Calu3 (cell line): ENCODE measurements at regions not wholly inside any gene's neighbourhood (a gene's known extent, or its start where the extent isn't known, plus 50 kb on each side); places are given as distances from the start of the nearest gene placed in this dataset.

Experiments
- BruUV-seq: library from RNA; stranded (reverse); fragments of 400-500 nt; replicated peaks from 2 replicates; lab custom pipeline; 2021; lab: Mats Ljungman, UMichigan
- CTCF ChIA-PET: fragments of 300-600 bp; sonication (Branson Sonifier 250); formaldehyde crosslinking; loops from one replicate; lab custom pipeline; 2022; ENCODE audit warnings: antibody characterized with exemption; lab: Charles Lee
- DNase-seq: peaks from one replicate; pipeline ENCODE4 v3.0.0; 2022
- H3K27ac Mint-ChIP-seq: one replicate; pipeline ENCODE4 v1.8.0; 2022; ENCODE audit warnings: mixed read lengths; ENCODE audit not compliant: unreplicated experiment
- H3K27me3 Mint-ChIP-seq: one replicate; pipeline ENCODE4 v1.8.0; 2022; ENCODE audit warnings: mixed read lengths; ENCODE audit not compliant: unreplicated experiment
- H3K36me3 Mint-ChIP-seq: one replicate; pipeline ENCODE4 v1.8.0; 2022; ENCODE audit warnings: mild to moderate bottlenecking, moderate library complexity, mixed read lengths; ENCODE audit not compliant: insufficient read depth, unreplicated experiment
- H3K4me1 Mint-ChIP-seq: one replicate; pipeline ENCODE4 v1.8.0; 2022; ENCODE audit warnings: mild to moderate bottlenecking, low read depth, mixed read lengths; ENCODE audit not compliant: unreplicated experiment
- H3K4me3 Mint-ChIP-seq: one replicate; pipeline ENCODE4 v1.8.0; 2022; ENCODE audit warnings: mild to moderate bottlenecking, low read depth, moderate library complexity, mixed read lengths; ENCODE audit not compliant: unreplicated experiment
- H3K9me3 Mint-ChIP-seq: one replicate; pipeline ENCODE4 v1.8.0; 2022; ENCODE audit warnings: low read depth, mixed read lengths; ENCODE audit not compliant: unreplicated experiment
- intact Hi-C: fragments of 100-400 bp; cut with micrococcal nuclease; formaldehyde crosslinking; loops from one replicate; pipeline ENCODE4 v1.10.0; 2022; ENCODE audit not compliant: unreplicated experiment
- TF ChIP-seq, protein P1 (sequence below): fragments of 200-600 bp; IDR thresholded peaks from one replicate; pipeline ENCODE4 v1.8.0; 2022; ENCODE audit warnings: antibody characterized with exemption; ENCODE audit not compliant: unreplicated experiment

DNA sequence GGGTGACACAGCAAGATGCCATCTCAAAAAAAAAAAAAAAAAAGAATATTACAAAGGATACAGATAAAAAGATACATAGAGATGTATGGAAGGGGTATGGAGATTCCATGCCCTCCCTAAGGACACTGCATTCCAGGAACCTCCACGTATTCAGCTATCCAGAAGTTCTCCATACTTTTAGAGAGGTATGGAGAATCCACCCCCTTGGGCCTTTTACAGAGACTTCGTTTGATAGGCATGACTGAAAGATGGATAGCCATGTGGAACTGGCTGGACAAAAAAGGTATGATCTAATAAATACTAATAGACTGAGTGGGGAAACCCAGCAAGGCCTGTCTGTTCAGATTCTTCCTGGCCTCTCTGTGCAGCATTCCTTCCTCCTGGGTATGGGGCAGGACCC, 56.6 kb upstream of the DMRT1 start:
- TF ChIP-seq, protein P1, sequence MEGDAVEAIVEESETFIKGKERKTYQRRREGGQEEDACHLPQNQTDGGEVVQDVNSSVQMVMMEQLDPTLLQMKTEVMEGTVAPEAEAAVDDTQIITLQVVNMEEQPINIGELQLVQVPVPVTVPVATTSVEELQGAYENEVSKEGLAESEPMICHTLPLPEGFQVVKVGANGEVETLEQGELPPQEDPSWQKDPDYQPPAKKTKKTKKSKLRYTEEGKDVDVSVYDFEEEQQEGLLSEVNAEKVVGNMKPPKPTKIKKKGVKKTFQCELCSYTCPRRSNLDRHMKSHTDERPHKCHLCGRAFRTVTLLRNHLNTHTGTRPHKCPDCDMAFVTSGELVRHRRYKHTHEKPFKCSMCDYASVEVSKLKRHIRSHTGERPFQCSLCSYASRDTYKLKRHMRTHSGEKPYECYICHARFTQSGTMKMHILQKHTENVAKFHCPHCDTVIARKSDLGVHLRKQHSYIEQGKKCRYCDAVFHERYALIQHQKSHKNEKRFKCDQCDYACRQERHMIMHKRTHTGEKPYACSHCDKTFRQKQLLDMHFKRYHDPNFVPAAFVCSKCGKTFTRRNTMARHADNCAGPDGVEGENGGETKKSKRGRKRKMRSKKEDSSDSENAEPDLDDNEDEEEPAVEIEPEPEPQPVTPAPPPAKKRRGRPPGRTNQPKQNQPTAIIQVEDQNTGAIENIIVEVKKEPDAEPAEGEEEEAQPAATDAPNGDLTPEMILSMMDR: no peak
- Mint-ChIP-seq H3K27ac (no peak overlapping the region), H3K4me1 (no peaks in the 10 kb centered on the region), H3K27me3 (no peaks in the 10 kb centered on the region), H3K36me3 (no peaks in the 10 kb centered on the region), H3K9me3 (no peaks in the 10 kb centered on the region), H3K4me3 (no peak overlapping the region)
- CTCF ChIA-PET: no interaction called here
- no peak for DNase-seq
- intact Hi-C loops: no loop called here
- BruUV-seq: no TSS peak

GRCh38 chr9:785997-786396, 55.5 kb upstream of the DMRT1 start:
- Mint-ChIP-seq H3K27me3 (no peaks in the 10 kb centered on the region), H3K4me3 (no peak overlapping the region), H3K9me3 (no peaks in the 10 kb centered on the region), H3K4me1 (no peaks in the 10 kb centered on the region), H3K36me3 (no peaks in the 10 kb centered on the region), H3K27ac (no peak overlapping the region)
- TF ChIP-seq, protein P1: no peak
- no peak for DNase-seq
- intact Hi-C loops: no loop called here
- BruUV-seq: no TSS peak
- CTCF ChIA-PET: interaction anchor here (0.6 kb wide), 1 partner anchor 70 kb away, joined by 3 read pairs; no protein-coding TSS in a partner anchor

GRCh38 chr9:786405-786804, 55.1 kb upstream of the DMRT1 start:
- Mint-ChIP-seq H3K4me1 (no peaks in the 10 kb centered on the region), H3K27me3 (no peaks in the 10 kb centered on the region), H3K4me3 (no peak overlapping the region), H3K27ac (no peak overlapping the region), H3K36me3 (no peaks in the 10 kb centered on the region), H3K9me3 (no peaks in the 10 kb centered on the region)
- no TSS peak for BruUV-seq
- no peak for DNase-seq
- CTCF ChIA-PET: interaction anchor here (0.6 kb wide), 1 partner anchor 69 kb away, joined by 3 read pairs; no protein-coding TSS in a partner anchor
- intact Hi-C loops: no loop called here
- TF ChIP-seq, protein P1: no peak

GRCh38 chr9:788777-789176, 52.7 kb upstream of the DMRT1 start:
- no peaks in the 10 kb centered on the region for H3K9me3 Mint-ChIP-seq
- TF ChIP-seq, protein P1: no peak
- H3K27me3 Mint-ChIP-seq: no peaks in the 10 kb centered on the region
- no peaks in the 10 kb centered on the region for H3K36me3 Mint-ChIP-seq
- H3K27ac Mint-ChIP-seq: no peak overlapping the region
- no peaks in the 10 kb centered on the region for H3K4me1 Mint-ChIP-seq
- DNase-seq: no peak
- CTCF ChIA-PET: no interaction called here
- no peak overlapping the region for H3K4me3 Mint-ChIP-seq
- intact Hi-C loops: no loop called here
- no TSS peak for BruUV-seq
